ENCODE measurements at regions not wholly inside any gene's neighbourhood (a gene's known extent, or its start where the extent isn't known, plus 50 kb on each side); places are given as distances from the start of the nearest gene placed in this dataset.

DNA sequence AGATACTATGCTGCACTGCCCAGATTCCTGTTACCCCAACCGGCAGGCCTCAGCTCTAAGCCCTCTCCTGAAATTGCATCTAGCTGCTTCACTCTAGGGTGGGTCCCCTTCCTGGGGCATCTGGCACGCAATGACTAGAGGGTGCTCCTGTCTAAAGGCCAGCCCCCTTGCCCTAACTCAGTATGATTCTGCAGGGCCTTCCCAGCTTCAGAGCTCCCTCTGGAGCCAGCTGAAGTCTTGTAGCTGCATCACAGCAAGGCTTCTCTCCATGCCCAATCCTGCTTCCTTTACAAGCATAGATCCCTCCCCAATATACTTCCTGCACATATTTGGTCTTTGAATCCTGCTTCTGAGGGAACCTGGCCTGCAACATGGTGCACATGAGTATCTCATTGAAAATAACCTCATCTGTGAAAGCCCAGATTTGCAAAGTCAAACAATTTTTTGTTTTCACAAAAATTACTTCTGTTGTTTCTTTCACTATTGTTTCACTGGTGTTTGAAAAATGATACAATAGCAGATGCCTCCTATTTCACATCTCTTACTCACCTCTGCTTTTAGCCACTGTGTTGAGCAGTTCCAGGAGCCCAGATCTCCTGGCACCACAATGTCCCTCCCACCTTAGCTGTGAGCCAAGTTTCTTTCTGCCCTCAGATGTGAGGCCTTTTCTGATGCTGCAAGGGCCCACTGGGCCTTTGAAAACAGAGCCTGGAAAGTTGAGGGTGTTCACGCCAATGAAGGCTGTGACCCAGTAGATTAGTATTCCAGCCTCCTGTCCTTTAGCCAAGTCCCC lies 169.5 kb upstream of the EGLN3 start:
- intact Hi-C loops (cut with micrococcal nuclease), result no loop called here
- no peak for DNase-seq
- Mint-ChIP-seq H3K36me3 (ENCODE audit: low read depth) (no peaks in the 10 kb centered on the region), H3K4me1 (peaks cover 4% of the 10 kb centered on the region), H3K9me3 (peaks cover 11% of the 10 kb centered on the region), H3K27ac (no peak overlapping the region), H3K27me3 (peaks cover 19% of the 10 kb centered on the region), H3K4me3 (no peak overlapping the region)

GRCh38 chr14:34119107-34119858 lies 168.4 kb upstream of the EGLN3 start:
- DNase-seq, result no peak
- Mint-ChIP-seq H3K4me1 (peaks cover 4% of the 10 kb centered on the region), H3K4me3 (no peak overlapping the region), H3K27me3 (peaks cover 23% of the 10 kb centered on the region), H3K9me3 (peaks cover 11% of the 10 kb centered on the region), H3K27ac (no peak overlapping the region), H3K36me3 (ENCODE audit: low read depth) (no peaks in the 10 kb centered on the region)
- intact Hi-C loops (cut with micrococcal nuclease), result no loop called here

- no peak overlapping the region for H3K4me3 Mint-ChIP-seq
- H3K27me3 Mint-ChIP-seq, result peaks cover 43% of the 10 kb centered on the region
- peaks cover 3% of the 10 kb centered on the region for H3K4me1 Mint-ChIP-seq
- peaks cover 18% of the 10 kb centered on the region for H3K9me3 Mint-ChIP-seq
- H3K36me3 Mint-ChIP-seq (ENCODE audit: low read depth), result no peaks in the 10 kb centered on the region
- intact Hi-C loops (cut with micrococcal nuclease), result no loop called here
- H3K27ac Mint-ChIP-seq, result no peak overlapping the region
- DNase-seq, result no peak
Observed at GRCh38 chr14:34113991-34114390, 163.1 kb upstream of the EGLN3 start.

DNA sequence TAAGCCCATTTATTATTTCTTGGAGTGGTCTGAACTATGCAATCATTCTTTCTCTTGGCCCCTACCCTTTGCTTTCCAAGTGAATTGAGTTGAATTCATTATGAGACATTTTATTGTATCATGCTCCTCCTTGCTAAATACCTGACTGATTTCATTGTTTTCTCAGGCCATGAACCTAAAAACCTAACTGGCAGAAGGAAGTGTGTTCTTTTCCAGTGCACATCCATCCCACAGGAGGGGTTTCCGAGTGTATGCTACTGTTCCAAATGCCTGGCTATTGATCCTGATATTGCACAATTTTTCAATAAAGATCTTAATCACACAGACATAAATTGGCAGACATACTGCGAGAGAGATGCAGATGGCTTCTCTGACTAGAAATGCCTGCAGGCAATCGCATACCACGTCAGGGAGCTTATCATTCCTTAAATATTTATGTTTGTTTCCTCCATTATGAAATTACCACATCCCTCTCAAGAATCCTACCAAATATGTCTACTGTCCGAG lies 162.2 kb upstream of the EGLN3 start:
- peaks cover 44% of the 10 kb centered on the region for H3K27me3 Mint-ChIP-seq
- peaks cover 5% of the 10 kb centered on the region for H3K4me1 Mint-ChIP-seq
- no peak overlapping the region for H3K4me3 Mint-ChIP-seq
- DNase-seq, result no peak
- H3K9me3 Mint-ChIP-seq, result peaks cover 19% of the 10 kb centered on the region
- H3K27ac Mint-ChIP-seq, result no peak overlapping the region
- intact Hi-C loops (cut with micrococcal nuclease), result no loop called here
- no peaks in the 10 kb centered on the region for H3K36me3 Mint-ChIP-seq (ENCODE audit: low read depth)

DNA sequence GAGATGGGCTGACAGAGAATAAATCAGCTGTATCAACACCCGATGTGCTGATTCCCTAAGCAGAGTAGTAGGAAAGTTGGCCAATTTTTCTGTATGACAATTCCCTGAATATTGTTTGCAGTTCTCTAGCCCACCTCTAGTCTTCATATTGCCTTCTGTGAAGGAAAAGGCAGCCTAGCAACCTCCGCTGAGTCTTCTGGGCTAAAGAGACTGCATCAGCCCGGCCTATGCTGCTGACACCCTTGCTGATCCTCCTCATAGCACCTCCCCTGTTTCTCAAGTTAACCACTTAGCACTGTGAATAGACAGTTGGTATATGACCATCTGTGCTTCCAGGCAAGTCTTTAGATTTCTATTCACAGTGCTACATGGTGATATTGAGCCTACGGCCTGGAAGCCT lies 161.1 kb upstream of the EGLN3 start:
- peaks cover 19% of the 10 kb centered on the region for H3K9me3 Mint-ChIP-seq

GRCh38 chr14:34111505-34111904 lies 160.6 kb upstream of the EGLN3 start:
- no peaks in the 10 kb centered on the region for H3K36me3 Mint-ChIP-seq (ENCODE audit: low read depth)
- DNase-seq, result no peak
- H3K4me3 Mint-ChIP-seq, result no peak overlapping the region
- H3K4me1 Mint-ChIP-seq, result peaks cover 5% of the 10 kb centered on the region
- peaks cover 19% of the 10 kb centered on the region for H3K9me3 Mint-ChIP-seq
- intact Hi-C loops (cut with micrococcal nuclease), result no loop called here
- H3K27ac Mint-ChIP-seq, result no peak overlapping the region
- peaks cover 42% of the 10 kb centered on the region for H3K27me3 Mint-ChIP-seq

More for the DNA sequence above, 161.1 kb upstream of the EGLN3 start:
- intact Hi-C loops (cut with micrococcal nuclease), result no loop called here
- no peak for DNase-seq
- Mint-ChIP-seq H3K4me3 (no peak overlapping the region), H3K4me1 (peaks cover 5% of the 10 kb centered on the region), H3K27ac (no peak overlapping the region), H3K27me3 (peaks cover 42% of the 10 kb centered on the region), H3K36me3 (ENCODE audit: low read depth) (no peaks in the 10 kb centered on the region)

- DNase-seq, result no peak
- intact Hi-C loops (cut with micrococcal nuclease), result no loop called here
- Mint-ChIP-seq H3K27me3 (peaks cover 37% of the 10 kb centered on the region), H3K36me3 (ENCODE audit: low read depth) (no peaks in the 10 kb centered on the region), H3K4me3 (no peak overlapping the region), H3K27ac (no peak overlapping the region), H3K4me1 (peaks cover 5% of the 10 kb centered on the region), H3K9me3 (peaks cover 12% of the 10 kb centered on the region)
Observed at GRCh38 chr14:34110531-34110930, 159.7 kb upstream of the EGLN3 start.

- Mint-ChIP-seq H3K4me1 (peaks cover 5% of the 10 kb centered on the region), H3K9me3 (peaks cover 12% of the 10 kb centered on the region), H3K4me3 (no peak overlapping the region), H3K27ac (no peak overlapping the region), H3K27me3 (peaks cover 15% of the 10 kb centered on the region), H3K36me3 (ENCODE audit: low read depth) (no peaks in the 10 kb centered on the region)
- no peak for DNase-seq
- intact Hi-C loops (cut with micrococcal nuclease), result no loop called here
Observed at GRCh38 chr14:34107441-34107840, 156.6 kb upstream of the EGLN3 start.

DNA sequence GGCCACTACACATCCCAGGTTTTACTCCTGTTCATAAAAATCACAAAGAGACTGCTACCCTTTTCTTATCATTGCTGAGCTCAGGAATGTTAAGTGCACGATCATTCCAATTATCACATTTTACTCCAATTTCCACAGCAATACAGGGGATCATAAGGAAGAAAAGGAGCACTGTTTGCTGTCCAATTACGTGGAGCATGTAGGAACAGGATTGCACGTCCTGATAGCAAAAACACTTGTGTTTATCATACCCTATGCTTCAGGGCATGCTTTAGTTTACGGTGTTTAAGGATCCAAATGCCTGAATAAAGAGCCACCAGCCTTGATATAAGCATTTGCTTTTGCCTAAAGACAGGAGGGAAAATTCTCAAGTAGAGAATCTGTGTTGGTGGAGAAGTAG lies 155.4 kb upstream of the EGLN3 start:
- H3K27ac Mint-ChIP-seq, result no peak overlapping the region
- H3K36me3 Mint-ChIP-seq (ENCODE audit: low read depth), result no peaks in the 10 kb centered on the region
- intact Hi-C loops (cut with micrococcal nuclease), result no loop called here
- DNase-seq, result no peak
- peaks cover 10% of the 10 kb centered on the region for H3K27me3 Mint-ChIP-seq
- H3K4me1 Mint-ChIP-seq, result peaks cover 5% of the 10 kb centered on the region
- H3K9me3 Mint-ChIP-seq, result peaks cover 12% of the 10 kb centered on the region
- no peak overlapping the region for H3K4me3 Mint-ChIP-seq

- H3K36me3 Mint-ChIP-seq (ENCODE audit: low read depth), result no peaks in the 10 kb centered on the region
- H3K4me3 Mint-ChIP-seq, result no peak overlapping the region
- peaks cover 9% of the 10 kb centered on the region for H3K9me3 Mint-ChIP-seq
- intact Hi-C loops (cut with micrococcal nuclease), result no loop called here
- H3K27me3 Mint-ChIP-seq, result peaks cover 10% of the 10 kb centered on the region
- peaks cover 5% of the 10 kb centered on the region for H3K4me1 Mint-ChIP-seq
- no peak for DNase-seq
- no peak overlapping the region for H3K27ac Mint-ChIP-seq
Observed at GRCh38 chr14:34104489-34105397, 153.9 kb upstream of the EGLN3 start.

- no peak overlapping the region for H3K4me3 Mint-ChIP-seq
- peaks cover 5% of the 10 kb centered on the region for H3K27me3 Mint-ChIP-seq
- no peak overlapping the region for H3K27ac Mint-ChIP-seq
- no peak for DNase-seq
- peaks cover 9% of the 10 kb centered on the region for H3K4me1 Mint-ChIP-seq
- intact Hi-C loops (cut with micrococcal nuclease), result no loop called here
- no peaks in the 10 kb centered on the region for H3K36me3 Mint-ChIP-seq (ENCODE audit: low read depth)
- peaks cover 4% of the 10 kb centered on the region for H3K9me3 Mint-ChIP-seq
Observed at GRCh38 chr14:34103176-34103575, 152.3 kb upstream of the EGLN3 start.

GRCh38 chr14:34099635-34100034 lies 148.8 kb upstream of the EGLN3 start:
- Mint-ChIP-seq H3K36me3 (ENCODE audit: low read depth) (peaks cover 10% of the 10 kb centered on the region), H3K4me1 (peaks cover 30% of the 10 kb centered on the region), H3K4me3 (no peak overlapping the region), H3K27ac (no peak overlapping the region), H3K9me3 (peaks cover 4% of the 10 kb centered on the region), H3K27me3 (peaks cover 2% of the 10 kb centered on the region)
- peak; percentile 44 for DNase-seq
- intact Hi-C loops (cut with micrococcal nuclease), result loop anchor here (5.0 to 10.0 kb wide), 4 partner anchors 55 to 147 kb away; partner anchors contain the start of gene EGLN3

DNA sequence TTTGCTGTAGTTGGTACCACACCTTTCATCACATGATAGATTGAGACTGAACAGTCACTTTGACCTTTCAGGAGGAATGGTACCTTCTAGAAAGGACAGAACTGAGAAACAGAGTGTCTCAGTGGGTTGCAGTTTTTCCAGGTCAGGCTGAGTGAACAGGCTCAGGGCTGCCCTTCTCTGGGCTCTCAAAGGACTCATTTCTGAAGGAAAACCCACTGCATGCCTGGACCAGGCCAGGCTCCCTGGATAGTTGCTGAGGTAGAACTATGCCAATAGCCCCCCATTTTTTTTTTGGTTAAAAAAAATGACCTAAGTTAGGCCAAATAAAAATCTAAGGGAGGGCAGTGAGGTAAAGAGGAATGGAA lies 148.1 kb upstream of the EGLN3 start:
- Mint-ChIP-seq H3K4me1 (peaks cover 36% of the 10 kb centered on the region), H3K9me3 (peaks cover 4% of the 10 kb centered on the region), H3K27me3 (peaks cover 2% of the 10 kb centered on the region)

More for the DNA sequence above, 148.1 kb upstream of the EGLN3 start:
- intact Hi-C loops (cut with micrococcal nuclease), result loop anchor here (1.0 to 10.0 kb wide), 5 partner anchors 54 to 260 kb away; partner anchors contain the start of gene EGLN3
- DNase-seq, result no peak
- Mint-ChIP-seq H3K27ac (peak overlapping the region; percentile 12), H3K36me3 (ENCODE audit: low read depth) (peaks cover 10% of the 10 kb centered on the region), H3K4me3 (no peak overlapping the region)
